ENCODE measurements at regions not wholly inside any gene's neighbourhood (a gene's known extent, or its start where the extent isn't known, plus 50 kb on each side); places are given as distances from the start of the nearest gene placed in this dataset.

GRCh38 chr12:60349232-60349978, 753.6 kb downstream of the SLC16A7 start:
- in situ Hi-C loops (cut with MboI) = no loop called here
- intact Hi-C loops (cut with micrococcal nuclease) = no loop called here
- no peaks in the 10 kb centered on the region for H3K79me2 ChIP-seq (ENCODE audit: control insufficient read depth, insufficient read depth, low read length)
- H3K36me3 ChIP-seq (ENCODE audit: control insufficient read depth, insufficient read depth, low read length) = no peaks in the 10 kb centered on the region
- no peaks in the 10 kb centered on the region for H3K27me3 ChIP-seq (ENCODE audit: control insufficient read depth in 2 of 2, insufficient read depth in 2 of 2, low read length in 2 of 2)
- no TSS peak for BruUV-seq (replicated peaks)
- ATAC-seq (no peak), FAIRE-seq (no peak), DNase-seq (ENCODE audit: extremely low read depth in 1 of 4, low spot score in 3 of 4) (no peak)
- no peak overlapping the region for H3K9ac ChIP-seq (ENCODE audit: insufficient read depth in 1 of 2, low read depth in 2 of 2, low read length in 2 of 2)
- no peak overlapping the region for H3K27ac ChIP-seq (ENCODE audit: extremely low read depth, low read depth, low read length)
- ChIA-PET POLR2A (no interaction called here), CTCF (ENCODE audit: low intra/inter-chr PET ratio) (no interaction called here)
- no peak for TF ChIP-seq EP300 (IDR thresholded peaks at IDR 0.05; ENCODE audit: low read length)
- no peak for TF ChIP-seq MED1 (CRISPR knock-in tag; IDR thresholded peaks at IDR 0.05; ENCODE audit: borderline replicate concordance)
- no peak for TF ChIP-seq CREM (IDR thresholded peaks at IDR 0.05; ENCODE audit: low read depth)
- no peak for TF ChIP-seq HES1 (IDR thresholded peaks at IDR 0.05; ENCODE audit: low read depth)
- TF ChIP-seq MTA1 (IDR thresholded peaks at IDR 0.05; ENCODE audit: borderline replicate concordance) = no peak
- no peak for TF ChIP-seq ZNF174 (CRISPR knock-in tag; IDR thresholded peaks at IDR 0.05)
- TF ChIP-seq DLX4 (CRISPR knock-in tag; IDR thresholded peaks at IDR 0.05) = no peak
- no peak for TF ChIP-seq ZNF57 (CRISPR knock-in tag; IDR thresholded peaks at IDR 0.05)
- no peaks in the 10 kb centered on the region for H3K4me1 ChIP-seq (replicated peaks in 1 of 2; ENCODE audit: control insufficient read depth in 2 of 2, insufficient read depth in 2 of 2, low read length in 2 of 2)
- H3K9me3 ChIP-seq (replicated peaks; ENCODE audit: control insufficient read depth, insufficient read depth, low read depth, low read length) = no peaks in the 10 kb centered on the region
- no peak overlapping the region for H3K4me2 ChIP-seq (ENCODE audit: insufficient read depth, low read length)
- no peaks in the 10 kb centered on the region for H4K20me1 ChIP-seq (replicated peaks; ENCODE audit: control insufficient read depth, insufficient read depth, low read length)
- no peak overlapping the region for H3K4me3 ChIP-seq
- 2% methylated on average over 3 of the region's 3 CpGs for WGBS (ENCODE audit: insufficient coverage, low coverage, missing lambda C conversion rate)
- H3K9me1 ChIP-seq (ENCODE audit: control insufficient read depth, insufficient read depth, low read length) = no peaks in the 10 kb centered on the region
- no peak overlapping the region for H2AFZ ChIP-seq (ENCODE audit: low read depth, low read length)

Data from K562 (cell line).